Transverse colon (tissue), 3 donors: ENCODE measurements at regions not wholly inside any gene's neighbourhood (a gene's known extent, or its start where the extent isn't known, plus 50 kb on each side); places are given as distances from the start of the nearest gene placed in this dataset.

Experiments used
- POLR2A ChIP-seq: fragments of 450-650 bp; IDR thresholded peaks from one replicate; pipeline ENCODE4 v1.6.1; 2016; ENCODE audit warnings: antibody characterized with exemption, mild to moderate bottlenecking, moderate library complexity
- TF ChIP-seq, protein P1 (sequence below), 5 experiments: fragments of 200-600 bp in 3 of 5; fragments of 450-650 bp in 2 of 5; sonication (generic) in 3 of 5; IDR thresholded peaks; 1 replicate in 2 of 5; 2 replicates in 3 of 5; pipeline ENCODE4 v1.5.1; 2016 to 2017; ENCODE audit warnings: antibody characterized with exemption in 5 of 5, inconsistent platforms in 3 of 5, mild to moderate bottlenecking in 2 of 5, moderate library complexity in 1 of 5

DNA sequence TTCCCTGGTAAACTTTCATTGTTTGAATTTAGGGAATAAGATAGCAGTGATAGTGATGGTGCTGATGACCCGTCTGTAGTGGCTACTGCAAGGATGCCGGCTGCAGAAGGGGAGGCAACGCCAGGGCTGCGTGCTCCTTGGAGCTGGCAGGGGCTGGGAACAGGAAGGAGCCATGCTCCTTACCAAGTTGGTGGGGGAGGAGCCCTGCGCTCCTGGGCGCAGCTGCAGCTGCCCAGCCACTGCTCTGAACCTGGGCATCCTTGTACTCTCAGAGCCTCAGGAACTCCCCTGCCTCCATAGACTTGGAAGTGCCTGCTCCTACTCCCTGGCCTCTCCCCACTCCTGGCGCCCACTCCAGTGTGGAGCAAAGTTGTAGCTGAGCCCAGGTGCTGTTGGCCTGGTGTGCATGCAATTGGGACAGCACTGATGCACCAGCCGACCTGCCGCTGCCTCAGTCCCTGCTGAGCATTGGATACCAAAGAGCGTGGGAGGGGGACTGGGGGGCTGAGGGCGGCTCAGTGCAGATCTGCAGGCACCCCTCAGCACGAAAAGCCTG lies 585.1 kb upstream of the FAM174A start:
- TF ChIP-seq, protein P1, sequence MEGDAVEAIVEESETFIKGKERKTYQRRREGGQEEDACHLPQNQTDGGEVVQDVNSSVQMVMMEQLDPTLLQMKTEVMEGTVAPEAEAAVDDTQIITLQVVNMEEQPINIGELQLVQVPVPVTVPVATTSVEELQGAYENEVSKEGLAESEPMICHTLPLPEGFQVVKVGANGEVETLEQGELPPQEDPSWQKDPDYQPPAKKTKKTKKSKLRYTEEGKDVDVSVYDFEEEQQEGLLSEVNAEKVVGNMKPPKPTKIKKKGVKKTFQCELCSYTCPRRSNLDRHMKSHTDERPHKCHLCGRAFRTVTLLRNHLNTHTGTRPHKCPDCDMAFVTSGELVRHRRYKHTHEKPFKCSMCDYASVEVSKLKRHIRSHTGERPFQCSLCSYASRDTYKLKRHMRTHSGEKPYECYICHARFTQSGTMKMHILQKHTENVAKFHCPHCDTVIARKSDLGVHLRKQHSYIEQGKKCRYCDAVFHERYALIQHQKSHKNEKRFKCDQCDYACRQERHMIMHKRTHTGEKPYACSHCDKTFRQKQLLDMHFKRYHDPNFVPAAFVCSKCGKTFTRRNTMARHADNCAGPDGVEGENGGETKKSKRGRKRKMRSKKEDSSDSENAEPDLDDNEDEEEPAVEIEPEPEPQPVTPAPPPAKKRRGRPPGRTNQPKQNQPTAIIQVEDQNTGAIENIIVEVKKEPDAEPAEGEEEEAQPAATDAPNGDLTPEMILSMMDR (IDR thresholded peaks at IDR 0.05): no peak
- no peak for TF ChIP-seq POLR2A
